Astrocyte of the cerebellum (primary cell): ENCODE measurements at regions not wholly inside any gene's neighbourhood (a gene's known extent, or its start where the extent isn't known, plus 50 kb on each side); places are given as distances from the start of the nearest gene placed in this dataset.
"Not testable (repeated sequence)": the region's sequence is repeated elsewhere in the genome, so short reads cannot be mapped to it uniquely, and the experiment has no call there.

ENCODE experiments used
- DNase-seq: peaks from one replicate; pipeline ENCODE4 v3.0.0-alpha.2; 2011; ENCODE audit warnings: low read depth
- H3K4me3 ChIP-seq: 2 replicates; pipeline ENCODE4 v1.5.1; 2011; ENCODE audit warnings: mild to moderate bottlenecking, low read depth, low read length, moderate library complexity
- CTCF ChIP-seq: IDR thresholded peaks from 2 replicates; pipeline ENCODE4 v1.5.1; 2012; ENCODE audit warnings: low read length, low read depth, moderate library complexity, mild to moderate bottlenecking; ENCODE audit errors: missing control alignments
- in situ Hi-C: cut with HindIII; loops from 2 replicates; pipeline ENCODE4 v1.10.0; 2017; ENCODE audit warnings: low sequenced_read_pairs

- in situ Hi-C loops, result no loop called here
- no peak for TF ChIP-seq CTCF
- no peak for DNase-seq
- H3K4me3 ChIP-seq, result no peak overlapping the region
These were observed 169.5 kb upstream of the COPS8 start for GRCh38 chr2:236916181-236916580.

- TF ChIP-seq CTCF, result no peak
- no peak overlapping the region for H3K4me3 ChIP-seq
- no peak for DNase-seq
- in situ Hi-C loops, result no loop called here
These were observed 169.0 kb upstream of the COPS8 start for GRCh38 chr2:236916651-236917050.

GRCh38 chr2:236917164-236917563 is 168.5 kb upstream of the COPS8 start:
- no peak overlapping the region for H3K4me3 ChIP-seq
- in situ Hi-C loops, result no loop called here
- no peak for DNase-seq
- no peak for TF ChIP-seq CTCF

- no peak overlapping the region for H3K4me3 ChIP-seq
- DNase-seq, result no peak
- no peak for TF ChIP-seq CTCF
- in situ Hi-C loops, result no loop called here
These were observed 167.1 kb upstream of the COPS8 start for GRCh38 chr2:236918545-236918944.

- in situ Hi-C loops, result no loop called here
- no peak for TF ChIP-seq CTCF
These were observed 166.5 kb upstream of the COPS8 start for GRCh38 chr2:236919209-236919608.

GRCh38 chr2:236919801-236920379 is 165.8 kb upstream of the COPS8 start:
- H3K4me3 ChIP-seq, in situ Hi-C loops, DNase-seq: not testable (repeated sequence)

More at GRCh38 chr2:236919209-236919608, 166.5 kb upstream of the COPS8 start:
- H3K4me3 ChIP-seq, result no peak overlapping the region
- DNase-seq, result no peak

GRCh38 chr2:236922061-236922460 is 163.6 kb upstream of the COPS8 start:
- in situ Hi-C loops, result no loop called here
- no peak for TF ChIP-seq CTCF

More at GRCh38 chr2:236922061-236922460, 163.6 kb upstream of the COPS8 start:
- H3K4me3 ChIP-seq, result no peak overlapping the region
- DNase-seq, result no peak
